Heart right ventricle (tissue), 16 donors: ENCODE measurements at regions not wholly inside any gene's neighbourhood (a gene's known extent, or its start where the extent isn't known, plus 50 kb on each side); places are given as distances from the start of the nearest gene placed in this dataset.

Experiments used
- ATAC-seq, 8 donors: fragments of 200-7000 bp; cut with Tn5 transposase; one replicate each; pipeline ENCODE4 v1.9.1; 2020; ENCODE audit warnings: mild to moderate bottlenecking in 8 of 8, moderate library complexity in 8 of 8, moderate number of reproducible peaks in 1 of 8
- DNase-seq, 2 donors: peaks; one replicate each; pipeline ENCODE4 v3.0.0-alpha.2; 2020
- H3K27ac ChIP-seq, 10 donors: fragments of 200-600 bp; sonication (generic) in 2 of 10; one replicate each; pipeline versions ENCODE4 v1.5.0 to v1.8.0; 2020 to 2022; ENCODE audit warnings: mild to moderate bottlenecking in 3 of 10
- H3K27me3 ChIP-seq, 7 donors: fragments of 200-600 bp; one replicate each; pipeline ENCODE4 v1.8.0; 2021 to 2022; ENCODE audit warnings: mild to moderate bottlenecking in 2 of 7
- H3K36me3 ChIP-seq, 9 donors: fragments of 200-600 bp; sonication (generic) in 1 of 9; one replicate each; pipeline versions ENCODE4 v1.5.0 to v1.8.0; 2020 to 2022; ENCODE audit warnings: mild to moderate bottlenecking in 2 of 9
- H3K4me1 ChIP-seq, 9 donors: fragments of 200-600 bp; sonication (generic) in 1 of 9; one replicate each; pipeline versions ENCODE4 v1.5.0 to v1.8.0; 2020 to 2022; ENCODE audit warnings: mild to moderate bottlenecking in 4 of 9
- H3K4me3 ChIP-seq, 10 donors: fragments of 200-600 bp; sonication (generic) in 2 of 10; one replicate each; pipeline versions ENCODE4 v1.5.0 to v1.8.0; 2020 to 2022; ENCODE audit warnings: mild to moderate bottlenecking in 7 of 10, moderate library complexity in 2 of 10
- H3K9me3 ChIP-seq, 11 donors: fragments of 200-600 bp in 10 of 11; sonication (generic) in 2 of 11; one replicate each; pipeline versions ENCODE4 v1.5.0 to v1.8.0; 2013 to 2022; ENCODE audit warnings: mild to moderate bottlenecking in 2 of 11, control low read depth in 1 of 11, moderate library complexity in 1 of 11
- WGBS, 2 donors: extraction: QIAGEN DNeasy Blood & Tissue Kit; methylation state at CpG; one replicate each; pipeline ENCODE4 v1.1.7; 2013; ENCODE audit warnings: inconsistent platforms in 1 of 2; 5-methylcytosine and 5-hydroxymethylcytosine counted together
- intact Hi-C, 10 donors: fragments of 100-400 bp; cut with DNase I; formaldehyde crosslinking; loops; one replicate each; pipeline versions ENCODE4 v1.11.1 to v1.14.2; 2022
- TF ChIP-seq, protein P1 (sequence below), 9 donors: fragments of 200-600 bp; sonication (generic) in 2 of 9; IDR thresholded peaks; one replicate each; pipeline versions ENCODE4 v1.5.0 to v1.8.0; 2021 to 2022; ENCODE audit warnings: antibody characterized with exemption in 9 of 9, mild to moderate bottlenecking in 5 of 9, moderate library complexity in 1 of 9
- donor health status: Arrhythmogenic right ventricular cardiomyopathy.
- donor health status: ischemic (EF 13 %, LVEDD 7.1; RV severe dilation, severe dysfunction).
- donor health status: healthy with polysubstance abuse.
- donor health status: DM: no; HTN: yes; CAD: no.
- donor health status: DM: no; HTN: no; CAD: no.
- donor health status: ischemic (EF 25% LVEDD 6.9; RV normal size, moderate dysfunction).
- donor health status: ischemic (EF 25% LVEDD 5.7; RV mildly dilated, moderate dysfunction).
- donor health status: healthy.
- donor health status: DM: yes; HTN: yes; CAD: no.
- donor health status: Ischemic cardiomyopathy.
- donor health status: ischemic (EF 35%, LVEDD 5.7; RV mildly dilated, moderate dysfunction).
- donor health status: nonischemic (EF 11% LVEDD 7.7; RV severe dilation, severe dysfunction).
- donor health status: DM: yes; HTN: yes; CAD: no.
- donor health status: PGD.
- donor health status: ischemic (EF 29% LVEDD 5.4; RV normal size, mild dysfunction).
- donor health status: nonischemic (EF 23%, LVEDD 6.1; RV moderate dilation, normal function).

DNA sequence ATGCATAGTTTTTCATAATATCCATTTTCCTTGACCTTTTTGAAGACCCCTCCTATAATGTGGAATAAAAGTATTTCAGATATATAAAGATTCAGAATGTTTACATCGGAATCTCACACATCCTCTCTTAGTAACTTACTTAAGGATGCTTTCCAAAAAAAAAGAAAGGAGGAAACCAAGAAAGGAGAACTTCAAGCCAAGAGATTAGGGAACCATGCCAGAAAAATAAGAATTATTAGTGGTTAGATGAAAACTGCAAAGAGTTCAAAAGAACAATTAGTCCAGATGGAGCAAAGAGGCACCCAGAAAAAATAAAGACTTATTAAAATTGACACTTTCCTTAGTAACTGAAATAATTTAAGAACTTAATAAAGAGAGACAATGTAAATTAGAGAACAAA lies 179.2 kb downstream of the DUSP6 start:
- ATAC-seq (no peak), DNase-seq (no peak)
- H3K4me3 ChIP-seq = no peak overlapping the region
- H3K36me3 ChIP-seq = no peaks in the 10 kb centered on the region
- H3K4me1 ChIP-seq = peaks cover 0 to 14% (median 0%) of the 10 kb centered on the region in 9 donors
- TF ChIP-seq, protein P1, sequence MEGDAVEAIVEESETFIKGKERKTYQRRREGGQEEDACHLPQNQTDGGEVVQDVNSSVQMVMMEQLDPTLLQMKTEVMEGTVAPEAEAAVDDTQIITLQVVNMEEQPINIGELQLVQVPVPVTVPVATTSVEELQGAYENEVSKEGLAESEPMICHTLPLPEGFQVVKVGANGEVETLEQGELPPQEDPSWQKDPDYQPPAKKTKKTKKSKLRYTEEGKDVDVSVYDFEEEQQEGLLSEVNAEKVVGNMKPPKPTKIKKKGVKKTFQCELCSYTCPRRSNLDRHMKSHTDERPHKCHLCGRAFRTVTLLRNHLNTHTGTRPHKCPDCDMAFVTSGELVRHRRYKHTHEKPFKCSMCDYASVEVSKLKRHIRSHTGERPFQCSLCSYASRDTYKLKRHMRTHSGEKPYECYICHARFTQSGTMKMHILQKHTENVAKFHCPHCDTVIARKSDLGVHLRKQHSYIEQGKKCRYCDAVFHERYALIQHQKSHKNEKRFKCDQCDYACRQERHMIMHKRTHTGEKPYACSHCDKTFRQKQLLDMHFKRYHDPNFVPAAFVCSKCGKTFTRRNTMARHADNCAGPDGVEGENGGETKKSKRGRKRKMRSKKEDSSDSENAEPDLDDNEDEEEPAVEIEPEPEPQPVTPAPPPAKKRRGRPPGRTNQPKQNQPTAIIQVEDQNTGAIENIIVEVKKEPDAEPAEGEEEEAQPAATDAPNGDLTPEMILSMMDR (IDR thresholded peaks at IDR 0.05) = no peak
- no peaks in the 10 kb centered on the region for H3K27me3 ChIP-seq
- H3K9me3 ChIP-seq = peaks cover 0 to 15% (median 3%) of the 10 kb centered on the region in 11 donors
- WGBS, 2 donors = 31 to 71% methylated on average over 1 of the region's 1 CpG
- intact Hi-C loops = loop anchor here in 1 of 10 donors (10.0 kb wide), 1 partner anchor 88 kb away; no protein-coding TSS in a partner anchor
- no peak overlapping the region for H3K27ac ChIP-seq

DNA sequence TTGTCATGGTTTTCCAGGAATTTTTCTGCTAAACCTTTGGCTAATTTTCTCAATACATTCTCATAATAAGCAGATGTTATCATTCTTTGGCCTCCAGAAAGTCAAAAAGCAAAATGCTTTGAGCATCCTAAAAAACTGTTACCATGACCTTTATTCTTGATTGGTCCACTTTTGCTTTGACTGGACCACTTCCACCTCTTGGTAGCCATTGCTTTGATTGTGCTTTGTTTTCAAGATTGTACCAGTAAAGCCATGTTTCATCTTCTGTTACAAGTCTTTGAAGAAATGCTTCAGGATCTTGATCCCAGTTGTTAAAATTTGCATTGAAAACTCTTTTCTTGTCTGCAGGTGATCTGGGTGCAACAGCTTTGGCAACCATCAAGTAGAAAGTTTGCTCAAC lies 180.1 kb downstream of the DUSP6 start:
- H3K36me3 ChIP-seq = no peaks in the 10 kb centered on the region
- ATAC-seq = no peak
- H3K27ac ChIP-seq = no peak overlapping the region
- peaks cover 0 to 15% (median 3%) of the 10 kb centered on the region in 11 donors for H3K9me3 ChIP-seq
- no peaks in the 10 kb centered on the region for H3K27me3 ChIP-seq
- H3K4me3 ChIP-seq = no peak overlapping the region
- TF ChIP-seq, protein P1 (IDR thresholded peaks at IDR 0.05) = no peak
- DNase-seq = no peak
- intact Hi-C loops = loop anchor here in 1 of 10 donors (10.0 kb wide), 1 partner anchor 87 kb away; no protein-coding TSS in a partner anchor
- H3K4me1 ChIP-seq = peaks cover 0 to 15% (median 4%) of the 10 kb centered on the region in 9 donors

DNA sequence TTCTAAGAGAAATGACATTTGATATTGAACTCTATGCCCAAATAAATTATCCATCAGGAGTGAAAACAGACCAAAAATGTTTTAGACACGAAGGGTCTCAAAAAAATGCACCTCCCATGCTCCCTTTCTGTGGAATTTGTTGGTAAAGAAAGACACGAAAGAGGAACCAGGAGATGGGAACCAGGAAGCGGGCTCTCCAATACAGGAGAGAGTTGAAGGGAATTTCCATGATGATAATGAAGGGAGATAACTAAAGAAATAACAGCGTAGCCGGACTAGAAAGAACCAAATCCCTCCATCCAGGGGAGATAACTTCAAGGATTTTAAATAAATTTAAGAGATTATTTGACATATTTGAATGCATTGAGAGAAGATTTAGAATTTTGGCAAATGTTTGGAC lies 183.0 kb downstream of the DUSP6 start:
- 85 to 91% methylated on average over 5 of the region's 5 CpGs for WGBS, 2 donors
- Histone ChIP-seq H3K27me3 (no peaks in the 10 kb centered on the region), H3K27ac (no peak overlapping the region), H3K4me3 (no peak overlapping the region), H3K36me3 (no peaks in the 10 kb centered on the region), H3K9me3 (peaks cover 0 to 15% (median 3%) of the 10 kb centered on the region in 11 donors), H3K4me1 (peaks cover 0 to 44% (median 20%) of the 10 kb centered on the region in 9 donors)
- DNase-seq = no peak
- TF ChIP-seq, protein P1 (IDR thresholded peaks at IDR 0.05) = no peak
- no peak for ATAC-seq
- intact Hi-C loops = loop anchor here in 5 of 10 donors (10.0 kb wide), 5 partner anchors 105 to 285 kb away; partner anchors contain the start of gene DUSP6 (in 1 of the 5)

DNA sequence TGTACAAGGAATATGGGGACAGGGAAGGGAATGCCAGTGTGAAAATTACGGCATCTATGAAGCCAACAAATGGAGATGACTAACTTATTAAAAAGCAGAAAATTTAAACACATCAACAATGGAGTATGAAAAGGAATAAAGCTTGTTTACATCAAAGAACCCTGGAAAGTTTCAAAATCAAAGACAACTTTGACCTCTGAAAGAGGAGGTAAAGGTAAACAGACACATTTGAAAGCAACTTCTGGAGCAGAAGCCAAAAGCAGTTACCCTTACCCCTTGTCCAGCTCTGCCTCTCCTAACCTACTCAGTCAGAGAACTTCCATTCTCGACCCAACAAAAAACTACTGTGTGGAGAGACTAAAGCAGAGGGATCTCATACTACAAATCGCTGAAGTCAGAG lies 184.3 kb downstream of the DUSP6 start:
- Histone ChIP-seq H3K4me1 (peaks cover 0 to 48% (median 30%) of the 10 kb centered on the region in 9 donors), H3K27ac (peak overlapping the region in 3 of 10 donors; percentile 30 to 41 (median 39)), H3K36me3 (no peaks in the 10 kb centered on the region), H3K9me3 (peaks cover 0 to 15% (median 3%) of the 10 kb centered on the region in 11 donors), H3K27me3 (no peaks in the 10 kb centered on the region), H3K4me3 (peak overlapping the region in 1 of 10 donors; percentile 8)
- intact Hi-C loops = loop anchor here in 5 of 10 donors (10.0 kb wide), 5 partner anchors 103 to 287 kb away; partner anchors contain the start of gene DUSP6 (in 1 of the 5)
- DNase-seq (no peak), ATAC-seq (no peak)
- 89 to 95% methylated on average over 3 of the region's 3 CpGs for WGBS, 2 donors
- TF ChIP-seq, protein P1 (IDR thresholded peaks at IDR 0.05) = no peak
